Loucy (cell line): ENCODE measurements at regions not wholly inside any gene's neighbourhood (a gene's known extent, or its start where the extent isn't known, plus 50 kb on each side); places are given as distances from the start of the nearest gene placed in this dataset.

Experiments
- H2AFZ ChIP-seq: fragments of 200-600 bp; sonication (generic); 2 replicates; pipeline ENCODE4 v1.6.0; 2016; ENCODE audit warnings: antibody characterized with exemption, mild to moderate bottlenecking, low read length, moderate library complexity
- H3F3A ChIP-seq: fragments of 200-600 bp; 2 replicates; pipeline ENCODE4 v1.6.0; 2016; ENCODE audit warnings: antibody characterized with exemption, low read depth, mild to moderate bottlenecking
- H3K27me3 ChIP-seq: fragments of 200-600 bp; sonication (generic); 2 replicates; pipeline ENCODE4 v1.6.1; 2014; ENCODE audit warnings: low read length, mild to moderate bottlenecking; ENCODE audit not compliant: insufficient read depth, poor library complexity, severe bottlenecking
- H3K36me3 ChIP-seq: fragments of 200-600 bp; sonication (generic); 2 replicates; pipeline ENCODE4 v1.6.1; 2016; ENCODE audit warnings: low read length; ENCODE audit not compliant: insufficient read depth
- H3K4me1 ChIP-seq: fragments of 200-600 bp; sonication (generic); 2 replicates; pipeline ENCODE4 v1.5.1; 2014; ENCODE audit warnings: low read length, mild to moderate bottlenecking; ENCODE audit not compliant: insufficient read depth, poor library complexity, severe bottlenecking
- H3K4me2 ChIP-seq: fragments of 200-600 bp; sonication (generic); 2 replicates; pipeline ENCODE4 v1.6.0; 2014; ENCODE audit warnings: antibody characterized with exemption, low read length, low read depth, mild to moderate bottlenecking; ENCODE audit not compliant: poor library complexity, severe bottlenecking
- H3K4me3 ChIP-seq: fragments of 200-600 bp; sonication (generic); 2 replicates; pipeline ENCODE4 v1.5.1; 2014; ENCODE audit warnings: low read length, mild to moderate bottlenecking, mixed read lengths; ENCODE audit not compliant: poor library complexity, severe bottlenecking
- H3K79me2 ChIP-seq: fragments of 200-600 bp; sonication (generic); 2 replicates; pipeline ENCODE4 v1.6.1; 2014; ENCODE audit warnings: low read length; ENCODE audit not compliant: insufficient read depth
- H3K9ac ChIP-seq: fragments of 200-600 bp; sonication (generic); 2 replicates; pipeline ENCODE4 v1.6.0; 2014; ENCODE audit warnings: mild to moderate bottlenecking, low read depth, low read length, moderate library complexity; ENCODE audit not compliant: poor library complexity, severe bottlenecking
- H3K9me2 ChIP-seq: fragments of 200-600 bp; sonication (generic); replicated peaks from 2 replicates; pipeline ENCODE4 v1.6.1; 2016; ENCODE audit warnings: low read depth, low read length, mixed read lengths
- H3K9me3 ChIP-seq: fragments of 200-600 bp; sonication (generic); 2 replicates; pipeline ENCODE4 v1.6.1; 2014; ENCODE audit warnings: mild to moderate bottlenecking, antibody characterized with exemption, low read length, low read depth; ENCODE audit not compliant: insufficient read depth
- H4K20me1 ChIP-seq: fragments of 200-600 bp; sonication (generic); 2 replicates; pipeline ENCODE4 v1.6.0; 2014; ENCODE audit warnings: antibody characterized with exemption, low read length, mild to moderate bottlenecking; ENCODE audit not compliant: insufficient read depth, poor library complexity, severe bottlenecking
- EZH2phosphoT487 ChIP-seq: fragments of 200-600 bp; IDR thresholded peaks from 2 replicates; pipeline ENCODE4 v1.6.1; 2018; ENCODE audit warnings: antibody characterized with exemption, mild to moderate bottlenecking, moderate library complexity, borderline replicate concordance
- TF ChIP-seq, protein P1 (sequence below): fragments of 200-600 bp; sonication (generic); conservative IDR thresholded peaks from 2 replicates; pipeline ENCODE4 v1.5.1; 2014; ENCODE audit warnings: mild to moderate bottlenecking, antibody characterized with exemption, low read length

GRCh38 chr10:128729910-128730420 lies 603.7 kb upstream of the MKI67 start:
- no peaks in the 10 kb centered on the region for H3K36me3 ChIP-seq
- H3K4me2 ChIP-seq = no peak overlapping the region
- no peaks in the 10 kb centered on the region for H4K20me1 ChIP-seq
- H2AFZ ChIP-seq = no peak overlapping the region
- TF ChIP-seq EZH2phosphoT487 = no peak
- TF ChIP-seq, protein P1, sequence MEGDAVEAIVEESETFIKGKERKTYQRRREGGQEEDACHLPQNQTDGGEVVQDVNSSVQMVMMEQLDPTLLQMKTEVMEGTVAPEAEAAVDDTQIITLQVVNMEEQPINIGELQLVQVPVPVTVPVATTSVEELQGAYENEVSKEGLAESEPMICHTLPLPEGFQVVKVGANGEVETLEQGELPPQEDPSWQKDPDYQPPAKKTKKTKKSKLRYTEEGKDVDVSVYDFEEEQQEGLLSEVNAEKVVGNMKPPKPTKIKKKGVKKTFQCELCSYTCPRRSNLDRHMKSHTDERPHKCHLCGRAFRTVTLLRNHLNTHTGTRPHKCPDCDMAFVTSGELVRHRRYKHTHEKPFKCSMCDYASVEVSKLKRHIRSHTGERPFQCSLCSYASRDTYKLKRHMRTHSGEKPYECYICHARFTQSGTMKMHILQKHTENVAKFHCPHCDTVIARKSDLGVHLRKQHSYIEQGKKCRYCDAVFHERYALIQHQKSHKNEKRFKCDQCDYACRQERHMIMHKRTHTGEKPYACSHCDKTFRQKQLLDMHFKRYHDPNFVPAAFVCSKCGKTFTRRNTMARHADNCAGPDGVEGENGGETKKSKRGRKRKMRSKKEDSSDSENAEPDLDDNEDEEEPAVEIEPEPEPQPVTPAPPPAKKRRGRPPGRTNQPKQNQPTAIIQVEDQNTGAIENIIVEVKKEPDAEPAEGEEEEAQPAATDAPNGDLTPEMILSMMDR = no peak
- no peaks in the 10 kb centered on the region for H3K79me2 ChIP-seq
- no peaks in the 10 kb centered on the region for H3K9me2 ChIP-seq
- H3K27me3 ChIP-seq = no peaks in the 10 kb centered on the region
- no peaks in the 10 kb centered on the region for H3F3A ChIP-seq
- H3K9ac ChIP-seq = no peak overlapping the region
- peaks cover 4% of the 10 kb centered on the region for H3K4me1 ChIP-seq
- no peak overlapping the region for H3K4me3 ChIP-seq
- no peaks in the 10 kb centered on the region for H3K9me3 ChIP-seq

- H3K9ac ChIP-seq = no peak overlapping the region
Measured at GRCh38 chr10:128730922-128731321, 604.7 kb upstream of the MKI67 start.

DNA sequence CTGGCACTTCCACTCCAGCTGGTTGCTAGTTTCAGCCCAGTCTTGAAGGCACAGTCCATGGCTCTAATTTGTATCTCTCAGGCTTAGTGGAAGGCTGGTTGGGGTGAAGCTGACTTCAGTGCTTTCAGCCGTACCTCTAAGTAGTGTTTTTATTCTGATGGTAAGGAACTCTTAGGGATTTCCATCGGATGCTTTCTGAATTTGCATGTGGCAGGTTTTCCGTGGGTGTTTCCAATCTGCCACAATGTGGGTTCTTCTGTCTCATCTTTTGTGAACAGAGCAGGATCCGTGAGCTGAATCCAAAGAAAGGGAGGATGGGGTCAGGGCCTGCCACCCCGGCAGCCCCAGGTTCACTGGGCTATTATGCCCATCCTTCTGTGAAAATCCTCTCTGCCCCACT lies 607.9 kb upstream of the MKI67 start:
- Histone ChIP-seq H3F3A (no peaks in the 10 kb centered on the region), H3K36me3 (no peaks in the 10 kb centered on the region), H3K4me3 (no peak overlapping the region), H3K79me2 (no peaks in the 10 kb centered on the region), H3K9ac (no peak overlapping the region), H3K27me3 (no peaks in the 10 kb centered on the region), H2AFZ (no peak overlapping the region), H3K9me3 (no peaks in the 10 kb centered on the region), H4K20me1 (no peaks in the 10 kb centered on the region), H3K4me2 (no peak overlapping the region), H3K9me2 (no peaks in the 10 kb centered on the region), H3K4me1 (peaks cover 2% of the 10 kb centered on the region)
- TF ChIP-seq, protein P1 = no peak
- TF ChIP-seq EZH2phosphoT487 = no peak

More at GRCh38 chr10:128730922-128731321, 604.7 kb upstream of the MKI67 start:
- Histone ChIP-seq H3K27me3 (no peaks in the 10 kb centered on the region), H2AFZ (no peak overlapping the region), H3K4me3 (no peak overlapping the region), H3K4me1 (peaks cover 4% of the 10 kb centered on the region), H3K9me3 (no peaks in the 10 kb centered on the region), H4K20me1 (no peaks in the 10 kb centered on the region), H3K36me3 (no peaks in the 10 kb centered on the region), H3K4me2 (no peak overlapping the region), H3F3A (no peaks in the 10 kb centered on the region), H3K9me2 (no peaks in the 10 kb centered on the region), H3K79me2 (no peaks in the 10 kb centered on the region)
- TF ChIP-seq EZH2phosphoT487 = no peak

- Histone ChIP-seq H3K4me1 (no peaks in the 10 kb centered on the region), H3K9me3 (no peaks in the 10 kb centered on the region), H3K36me3 (no peaks in the 10 kb centered on the region), H2AFZ (no peak overlapping the region), H3K4me3 (no peak overlapping the region), H3K27me3 (no peaks in the 10 kb centered on the region), H3K4me2 (no peak overlapping the region), H3K9me2 (no peaks in the 10 kb centered on the region), H3K9ac (no peak overlapping the region), H3K79me2 (no peaks in the 10 kb centered on the region), H4K20me1 (no peaks in the 10 kb centered on the region), H3F3A (no peaks in the 10 kb centered on the region)
- TF ChIP-seq EZH2phosphoT487 = no peak
- TF ChIP-seq, protein P1 = no peak
Measured at GRCh38 chr10:128734734-128735133, 608.5 kb upstream of the MKI67 start.
